ENCODE measurements at regions not wholly inside any gene's neighbourhood (a gene's known extent, or its start where the extent isn't known, plus 50 kb on each side); places are given as distances from the start of the nearest gene placed in this dataset.

DNA sequence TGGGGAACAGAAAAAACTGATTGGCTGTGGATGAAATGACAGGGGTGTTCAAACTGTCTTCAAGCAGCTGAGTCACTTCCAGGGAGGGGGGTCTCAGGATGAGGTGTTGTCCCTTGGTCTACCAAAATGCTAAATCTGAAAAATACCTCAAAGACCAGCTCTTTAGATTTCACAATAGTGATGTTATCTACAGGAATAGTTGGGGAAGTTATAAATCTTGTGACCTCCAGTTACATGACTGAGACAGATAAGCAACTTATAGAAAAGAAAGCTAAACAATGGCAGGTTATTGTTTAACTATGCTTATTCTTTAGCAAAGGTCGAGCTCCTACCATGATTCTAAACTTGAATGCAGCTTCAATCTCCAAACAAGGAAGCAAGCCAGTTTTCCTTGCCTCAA lies 125.4 kb downstream of the SYT10 start (continued):
- no peak for TF ChIP-seq RBM15 (IDR thresholded peaks at IDR 0.05; ENCODE audit: insufficient read depth, low read length)
- TF ChIP-seq ZNF121 (CRISPR knock-in tag; conservative IDR thresholded peaks at IDR 0.05) = no peak
- TF ChIP-seq, protein P1, sequence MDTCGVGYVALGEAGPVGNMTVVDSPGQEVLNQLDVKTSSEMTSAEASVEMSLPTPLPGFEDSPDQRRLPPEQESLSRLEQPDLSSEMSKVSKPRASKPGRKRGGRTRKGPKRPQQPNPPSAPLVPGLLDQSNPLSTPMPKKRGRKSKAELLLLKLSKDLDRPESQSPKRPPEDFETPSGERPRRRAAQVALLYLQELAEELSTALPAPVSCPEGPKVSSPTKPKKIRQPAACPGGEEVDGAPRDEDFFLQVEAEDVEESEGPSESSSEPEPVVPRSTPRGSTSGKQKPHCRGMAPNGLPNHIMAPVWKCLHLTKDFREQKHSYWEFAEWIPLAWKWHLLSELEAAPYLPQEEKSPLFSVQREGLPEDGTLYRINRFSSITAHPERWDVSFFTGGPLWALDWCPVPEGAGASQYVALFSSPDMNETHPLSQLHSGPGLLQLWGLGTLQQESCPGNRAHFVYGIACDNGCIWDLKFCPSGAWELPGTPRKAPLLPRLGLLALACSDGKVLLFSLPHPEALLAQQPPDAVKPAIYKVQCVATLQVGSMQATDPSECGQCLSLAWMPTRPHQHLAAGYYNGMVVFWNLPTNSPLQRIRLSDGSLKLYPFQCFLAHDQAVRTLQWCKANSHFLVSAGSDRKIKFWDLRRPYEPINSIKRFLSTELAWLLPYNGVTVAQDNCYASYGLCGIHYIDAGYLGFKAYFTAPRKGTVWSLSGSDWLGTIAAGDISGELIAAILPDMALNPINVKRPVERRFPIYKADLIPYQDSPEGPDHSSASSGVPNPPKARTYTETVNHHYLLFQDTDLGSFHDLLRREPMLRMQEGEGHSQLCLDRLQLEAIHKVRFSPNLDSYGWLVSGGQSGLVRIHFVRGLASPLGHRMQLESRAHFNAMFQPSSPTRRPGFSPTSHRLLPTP (IDR thresholded peaks at IDR 0.05; ENCODE audit: borderline replicate concordance, extremely low read depth, insufficient read length) = no peak
- no peak for TF ChIP-seq ZNF143 (CRISPR knock-in tag; IDR thresholded peaks at IDR 0.05)
- no peak for TF ChIP-seq HDAC8 (tag; IDR thresholded peaks at IDR 0.05)

DNA sequence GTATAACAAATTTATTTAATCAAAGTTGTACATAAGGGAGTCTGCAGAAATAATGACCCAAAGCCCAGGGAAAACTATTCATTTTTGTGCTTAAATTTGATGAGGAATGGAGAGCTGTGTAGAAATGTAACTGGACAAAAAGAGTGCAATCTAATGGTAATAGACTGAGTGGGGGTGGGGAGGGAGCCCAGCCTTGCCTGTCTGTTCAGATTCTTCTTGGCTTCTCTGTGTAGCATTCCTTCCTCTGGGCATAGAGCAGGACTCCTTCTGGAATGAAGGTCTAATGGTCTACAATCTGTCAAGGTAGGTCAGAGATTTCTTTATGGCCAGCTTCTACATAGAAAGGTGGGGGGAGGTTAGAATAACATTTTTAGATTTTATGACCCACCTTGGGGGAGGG lies 126.1 kb downstream of the SYT10 start:
- Histone ChIP-seq H3K9ac (ENCODE audit: insufficient read depth in 1 of 2, low read depth in 2 of 2, low read length in 2 of 2) (no peak overlapping the region), H3K27me3 (ENCODE audit: control insufficient read depth in 2 of 2, insufficient read depth in 2 of 2, low read length in 2 of 2) (no peaks in the 10 kb centered on the region), H3K36me3 (ENCODE audit: control insufficient read depth, insufficient read depth, low read length) (no peaks in the 10 kb centered on the region), H2AFZ (ENCODE audit: low read depth, low read length) (no peak overlapping the region), H3K4me2 (ENCODE audit: insufficient read depth, low read length) (no peak overlapping the region), H3K4me1 (replicated peaks in 1 of 2; ENCODE audit: control insufficient read depth in 2 of 2, insufficient read depth in 2 of 2, low read length in 2 of 2) (no peaks in the 10 kb centered on the region), H3K9me1 (ENCODE audit: control insufficient read depth, insufficient read depth, low read length) (no peaks in the 10 kb centered on the region), H3K4me3 (no peak overlapping the region), H4K20me1 (replicated peaks; ENCODE audit: control insufficient read depth, insufficient read depth, low read length) (no peaks in the 10 kb centered on the region), H3K79me2 (ENCODE audit: control insufficient read depth, insufficient read depth, low read length) (no peaks in the 10 kb centered on the region), H3K27ac (ENCODE audit: extremely low read depth, low read depth, low read length) (no peak overlapping the region), H3K9me3 (replicated peaks; ENCODE audit: control insufficient read depth, insufficient read depth, low read depth, low read length) (no peaks in the 10 kb centered on the region)
- ATAC-seq (no peak), FAIRE-seq (no peak), DNase-seq (ENCODE audit: extremely low read depth in 1 of 4, low spot score in 3 of 4) (no peak)
- ChIA-PET POLR2A (no interaction called here), CTCF (ENCODE audit: low intra/inter-chr PET ratio) (no interaction called here)
- TF ChIP-seq CAMTA2 (CRISPR knock-in tag; conservative IDR thresholded peaks at IDR 0.05) (no peak), LEF1 (IDR thresholded peaks at IDR 0.05) (no peak), PTBP1 (IDR thresholded peaks at IDR 0.05; ENCODE audit: low read depth, low read length) (no peak), MYBL2 (IDR thresholded peaks at IDR 0.05; ENCODE audit: low read depth) (no peak), MYBL2 (CRISPR knock-in tag; IDR thresholded peaks at IDR 0.05; ENCODE audit: borderline replicate concordance) (no peak)
- TF ChIP-seq, protein P2, sequence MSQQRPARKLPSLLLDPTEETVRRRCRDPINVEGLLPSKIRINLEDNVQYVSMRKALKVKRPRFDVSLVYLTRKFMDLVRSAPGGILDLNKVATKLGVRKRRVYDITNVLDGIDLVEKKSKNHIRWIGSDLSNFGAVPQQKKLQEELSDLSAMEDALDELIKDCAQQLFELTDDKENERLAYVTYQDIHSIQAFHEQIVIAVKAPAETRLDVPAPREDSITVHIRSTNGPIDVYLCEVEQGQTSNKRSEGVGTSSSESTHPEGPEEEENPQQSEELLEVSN (IDR thresholded peaks at IDR 0.05; ENCODE audit: borderline replicate concordance in 1 of 2, extremely low read depth in 1 of 2, insufficient read depth in 1 of 2, insufficient read length in 1 of 2, low read depth in 1 of 2, low read length in 1 of 2, poor library complexity in 1 of 2, severe bottlenecking in 1 of 2) = no peak
- TF ChIP-seq, protein P3, sequence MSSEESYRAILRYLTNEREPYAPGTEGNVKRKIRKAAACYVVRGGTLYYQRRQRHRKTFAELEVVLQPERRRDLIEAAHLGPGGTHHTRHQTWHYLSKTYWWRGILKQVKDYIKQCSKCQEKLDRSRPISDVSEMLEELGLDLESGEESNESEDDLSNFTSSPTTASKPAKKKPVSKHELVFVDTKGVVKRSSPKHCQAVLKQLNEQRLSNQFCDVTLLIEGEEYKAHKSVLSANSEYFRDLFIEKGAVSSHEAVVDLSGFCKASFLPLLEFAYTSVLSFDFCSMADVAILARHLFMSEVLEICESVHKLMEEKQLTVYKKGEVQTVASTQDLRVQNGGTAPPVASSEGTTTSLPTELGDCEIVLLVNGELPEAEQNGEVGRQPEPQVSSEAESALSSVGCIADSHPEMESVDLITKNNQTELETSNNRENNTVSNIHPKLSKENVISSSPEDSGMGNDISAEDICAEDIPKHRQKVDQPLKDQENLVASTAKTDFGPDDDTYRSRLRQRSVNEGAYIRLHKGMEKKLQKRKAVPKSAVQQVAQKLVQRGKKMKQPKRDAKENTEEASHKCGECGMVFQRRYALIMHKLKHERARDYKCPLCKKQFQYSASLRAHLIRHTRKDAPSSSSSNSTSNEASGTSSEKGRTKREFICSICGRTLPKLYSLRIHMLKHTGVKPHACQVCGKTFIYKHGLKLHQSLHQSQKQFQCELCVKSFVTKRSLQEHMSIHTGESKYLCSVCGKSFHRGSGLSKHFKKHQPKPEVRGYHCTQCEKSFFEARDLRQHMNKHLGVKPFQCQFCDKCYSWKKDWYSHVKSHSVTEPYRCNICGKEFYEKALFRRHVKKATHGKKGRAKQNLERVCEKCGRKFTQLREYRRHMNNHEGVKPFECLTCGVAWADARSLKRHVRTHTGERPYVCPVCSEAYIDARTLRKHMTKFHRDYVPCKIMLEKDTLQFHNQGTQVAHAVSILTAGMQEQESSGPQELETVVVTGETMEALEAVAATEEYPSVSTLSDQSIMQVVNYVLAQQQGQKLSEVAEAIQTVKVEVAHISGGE (CRISPR knock-in tag; IDR thresholded peaks at IDR 0.05) = no peak
- BruUV-seq (replicated peaks) = no TSS peak
- intact Hi-C loops (cut with micrococcal nuclease) (no loop called here), in situ Hi-C loops (cut with MboI) (no loop called here)

Measured in K562 (cell line).